HG02885 (cell line): ENCODE measurements at regions not wholly inside any gene's neighbourhood (a gene's known extent, or its start where the extent isn't known, plus 50 kb on each side); places are given as distances from the start of the nearest gene placed in this dataset.

Experiments
- ATAC-seq: cut with Tn5 transposase; IDR thresholded peaks from one replicate; pipeline ENCODE4 v1.9.1; 2021; ENCODE audit warnings: mild to moderate bottlenecking; ENCODE audit not compliant: unreplicated experiment, poor library complexity

DNA sequence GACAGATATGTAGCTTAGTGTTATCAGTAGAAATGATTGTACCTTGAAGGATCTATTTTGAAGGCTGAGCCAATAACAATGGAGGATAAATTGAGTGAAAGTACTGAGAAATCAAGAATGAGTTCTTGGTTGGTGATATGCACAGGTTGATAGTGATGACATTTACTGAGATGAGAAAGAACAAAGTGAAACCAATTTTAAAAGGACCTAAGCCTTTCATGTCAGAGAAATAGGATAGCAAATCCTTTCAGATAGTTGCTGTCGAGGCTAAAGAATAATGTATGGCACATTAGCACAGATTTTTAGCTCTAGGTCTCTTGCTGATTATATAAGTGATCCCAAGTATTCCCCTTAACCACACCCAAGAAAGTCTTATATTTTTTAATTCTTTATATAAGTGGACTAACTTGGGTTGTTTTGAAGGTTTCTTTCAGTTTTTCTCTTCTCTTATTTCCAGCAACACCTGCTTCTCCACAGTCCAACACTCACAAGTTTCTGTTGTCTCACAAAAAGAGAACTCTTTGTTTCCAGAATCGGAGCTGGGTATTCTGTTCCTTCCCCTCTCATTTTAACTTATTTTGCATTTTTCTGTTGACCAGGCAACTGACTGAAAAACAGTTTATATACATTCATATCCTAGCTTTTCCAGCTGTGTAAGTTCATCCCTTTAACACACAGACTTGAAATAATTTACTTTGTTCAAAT is 286.9 kb upstream of the ATP10B start:
- ATAC-seq, result no peak

DNA sequence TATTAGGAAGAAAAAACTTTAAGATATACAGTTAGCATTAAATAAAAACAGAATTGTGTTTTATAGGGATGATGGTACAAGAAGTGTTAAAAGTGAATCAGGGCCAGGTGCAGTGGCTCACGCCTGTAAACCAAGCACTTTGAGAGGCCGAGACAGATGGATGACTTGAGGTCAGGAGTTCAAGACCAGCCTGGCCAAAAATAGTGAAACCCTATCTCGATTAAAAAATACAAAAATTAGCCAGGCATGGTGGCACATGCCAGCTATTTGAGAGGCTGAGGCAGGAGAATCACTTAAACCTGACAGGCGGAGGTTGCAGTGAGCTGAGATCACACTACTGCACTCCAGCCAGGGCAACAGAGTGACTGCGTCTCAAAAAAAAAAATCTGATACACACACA is 282.9 kb upstream of the ATP10B start:
- ATAC-seq, result no peak

DNA sequence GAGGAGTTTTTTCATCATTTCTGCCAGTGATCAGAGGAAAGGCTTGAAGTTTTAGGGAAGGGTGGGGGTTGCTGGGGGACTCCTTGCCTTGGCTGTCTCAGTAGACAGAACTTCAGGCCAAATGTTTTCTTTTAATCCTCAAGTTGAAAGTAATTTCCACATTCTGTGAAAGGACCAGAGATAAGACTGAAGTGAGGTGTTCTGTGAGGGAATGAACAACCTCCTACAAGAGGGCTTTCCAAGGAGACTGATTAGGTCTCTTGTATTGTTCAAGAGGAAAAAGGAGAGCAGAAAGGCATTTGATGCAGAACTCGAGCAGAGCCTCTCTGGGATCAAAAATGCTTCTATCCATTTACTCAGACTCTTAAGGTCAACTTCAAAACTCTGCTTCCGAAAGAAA is 282.1 kb upstream of the ATP10B start:
- ATAC-seq, result no peak

GRCh38 chr5:161115941-161116340 is 263.9 kb upstream of the ATP10B start:
- no peak for ATAC-seq

- no peak for ATAC-seq
These were observed 260.4 kb upstream of the ATP10B start for GRCh38 chr5:161112371-161112770.

GRCh38 chr5:161105525-161105924 is 253.5 kb upstream of the ATP10B start:
- no peak for ATAC-seq

GRCh38 chr5:161098516-161098915 is 246.5 kb upstream of the ATP10B start:
- ATAC-seq, result no peak

GRCh38 chr5:161096581-161096980 is 244.6 kb upstream of the ATP10B start:
- no peak for ATAC-seq

GRCh38 chr5:161095953-161096352 is 243.9 kb upstream of the ATP10B start:
- no peak for ATAC-seq

DNA sequence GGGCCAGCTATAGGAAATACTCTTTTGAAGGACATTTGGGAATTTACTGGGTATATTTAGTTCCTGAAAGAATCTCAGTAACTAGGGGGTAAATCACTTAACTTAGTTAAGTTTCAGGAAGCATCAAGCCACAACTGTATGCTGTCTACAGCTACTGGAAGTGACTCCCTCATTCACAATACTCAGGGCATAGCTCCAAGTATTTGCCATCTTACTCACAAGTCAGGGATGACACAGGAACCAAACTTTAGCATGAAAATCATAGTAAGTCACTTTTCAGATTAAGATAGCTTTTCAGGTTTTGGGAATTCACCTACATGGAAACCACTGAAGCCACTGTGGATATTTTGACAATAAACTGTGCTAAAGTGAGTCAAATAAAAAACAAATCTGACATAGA is 242.4 kb upstream of the ATP10B start:
- no peak for ATAC-seq

DNA sequence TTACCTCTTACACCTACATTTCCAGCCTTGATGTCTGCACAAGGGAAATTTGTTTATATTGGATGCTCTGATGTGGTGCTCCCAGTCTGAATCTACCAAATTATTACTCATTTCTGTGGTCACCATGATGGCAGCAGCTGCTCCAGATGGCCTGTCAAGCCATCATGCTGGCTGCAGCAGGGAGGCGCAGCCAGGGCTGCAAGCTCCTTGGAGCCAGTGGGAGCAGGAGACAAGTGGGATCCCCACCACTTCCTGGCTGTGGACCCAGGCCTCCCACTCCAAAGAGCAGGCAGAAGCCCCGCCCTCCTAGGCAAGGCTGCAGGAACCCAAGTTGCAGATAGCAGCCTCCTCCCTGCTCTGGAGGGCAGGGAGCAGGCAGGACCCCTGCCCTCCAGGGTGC is 241.1 kb upstream of the ATP10B start:
- no peak for ATAC-seq

DNA sequence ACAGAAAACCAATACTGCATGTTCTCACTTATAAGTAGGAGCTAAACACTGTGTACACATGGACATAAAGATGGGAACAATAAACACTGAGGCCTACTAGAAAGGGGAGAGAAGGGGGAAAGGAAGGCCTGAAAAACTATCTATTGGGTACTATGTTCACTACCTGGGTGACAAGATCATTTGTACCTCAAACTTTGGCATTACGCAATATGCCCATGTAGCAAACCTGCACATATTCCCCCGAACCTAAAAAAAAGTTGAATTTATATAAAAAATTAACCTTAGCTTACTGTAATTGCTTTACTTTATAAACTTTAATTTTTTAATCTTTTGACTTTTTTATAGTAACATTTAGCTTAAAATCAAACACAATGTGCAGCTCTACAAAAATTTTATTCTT is 237.6 kb upstream of the ATP10B start:
- ATAC-seq, result no peak

- ATAC-seq, result no peak
These were observed 234.4 kb upstream of the ATP10B start for GRCh38 chr5:161086461-161086860.

- no peak for ATAC-seq
These were observed 233.0 kb upstream of the ATP10B start for GRCh38 chr5:161085056-161085455.

DNA sequence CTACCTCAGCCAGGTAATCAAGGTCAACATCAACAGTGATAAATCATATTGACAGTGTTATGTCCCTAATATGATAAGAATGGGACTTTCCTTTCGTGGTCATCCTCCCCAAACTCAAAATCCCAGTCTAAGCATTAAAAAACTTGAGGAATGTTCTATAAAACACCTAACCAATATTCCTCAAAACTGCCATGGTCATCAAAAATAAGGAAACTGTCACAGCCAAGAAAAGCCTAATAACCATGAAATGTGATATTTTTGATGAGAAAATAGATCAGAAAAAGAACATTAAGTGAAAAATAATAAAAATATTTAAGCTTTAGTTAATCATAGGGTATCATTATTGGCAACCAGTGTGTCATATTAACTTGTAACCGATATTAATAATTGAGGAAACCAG is 232.1 kb upstream of the ATP10B start:
- no peak for ATAC-seq

- no peak for ATAC-seq
These were observed 226.8 kb upstream of the ATP10B start for GRCh38 chr5:161078793-161079192.

GRCh38 chr5:161077936-161078545 is 226.0 kb upstream of the ATP10B start:
- ATAC-seq, result no peak

GRCh38 chr5:161077496-161077895 is 225.5 kb upstream of the ATP10B start:
- ATAC-seq, result no peak

- ATAC-seq, result no peak
These were observed 212.8 kb upstream of the ATP10B start for GRCh38 chr5:161064781-161065180.

DNA sequence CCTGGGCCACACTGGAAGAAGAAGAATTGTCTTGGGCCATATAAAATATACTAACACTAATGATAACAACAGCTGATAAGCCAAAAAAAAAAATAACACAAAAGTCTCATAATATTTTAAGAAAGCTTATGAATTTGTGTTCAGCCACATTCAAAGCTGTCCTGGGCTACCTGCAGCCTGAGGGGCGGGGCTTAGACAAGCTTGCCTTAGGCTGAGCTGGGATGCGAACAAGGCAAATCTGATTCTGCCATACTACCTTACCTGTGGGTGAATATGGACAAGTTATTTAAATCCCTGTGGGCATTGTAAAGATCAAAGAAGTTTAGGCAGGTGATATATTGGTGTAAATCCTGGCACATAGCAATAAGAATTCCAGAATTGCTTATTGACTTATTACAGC is 212.3 kb upstream of the ATP10B start:
- no peak for ATAC-seq

DNA sequence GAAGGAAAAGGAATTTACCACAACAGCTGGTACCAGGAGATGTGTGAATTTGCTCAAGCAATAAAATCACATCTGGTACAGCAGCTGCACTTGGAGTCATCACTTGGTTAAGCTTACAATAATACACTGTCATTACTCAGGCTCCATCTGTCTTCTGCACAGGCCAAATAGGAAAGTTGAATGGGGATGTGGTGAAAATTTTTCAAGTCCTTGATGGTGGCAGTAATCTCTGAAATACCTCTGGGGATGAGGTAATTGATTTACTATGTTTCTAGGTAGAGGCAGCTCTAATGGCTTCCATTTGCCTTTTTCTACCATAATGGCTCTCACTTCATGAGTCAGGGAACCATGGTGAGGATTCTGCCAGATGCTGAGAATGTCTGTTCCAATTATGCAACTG is 206.8 kb upstream of the ATP10B start:
- no peak for ATAC-seq

DNA sequence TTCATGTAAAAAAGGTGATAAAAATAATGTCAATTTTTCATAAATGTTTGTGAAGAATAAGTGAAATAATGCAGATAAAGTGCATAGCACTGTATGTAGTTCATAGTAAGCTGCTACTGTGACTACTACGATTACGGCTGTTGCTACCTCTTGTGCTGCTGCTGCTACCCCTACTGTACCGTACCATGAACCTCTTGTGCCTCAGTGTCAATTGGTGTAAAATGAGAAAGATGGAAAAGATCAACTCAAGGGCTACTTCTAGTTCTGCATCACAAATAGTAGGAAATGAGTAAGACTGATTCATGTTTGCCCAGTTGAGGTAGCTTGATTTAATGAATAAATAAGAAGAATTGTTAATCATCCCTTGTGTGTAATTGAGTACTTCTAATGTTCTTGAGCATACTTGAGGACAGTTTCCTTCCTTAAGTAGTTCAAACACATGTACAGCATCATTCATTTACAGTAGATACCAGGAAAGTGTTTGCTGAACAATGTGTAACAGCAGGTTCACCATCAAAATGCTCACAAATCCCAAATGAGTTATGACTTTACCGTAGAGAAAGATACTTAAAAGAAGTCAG is 200.0 kb upstream of the ATP10B start:
- no peak for ATAC-seq
